Hepatocyte (in vitro differentiated cells): ENCODE measurements at regions not wholly inside any gene's neighbourhood (a gene's known extent, or its start where the extent isn't known, plus 50 kb on each side); places are given as distances from the start of the nearest gene placed in this dataset.

Source experiments
- DNase-seq: peaks from one replicate; pipeline ENCODE4 v3.0.0-alpha.2; 2016; ENCODE audit warnings: low spot score
- H2AFZ ChIP-seq: fragments of 200-600 bp; sonication (generic); 2 replicates; pipeline ENCODE4 v1.6.0; 2016; ENCODE audit warnings: antibody characterized with exemption, mild to moderate bottlenecking
- H3K27ac ChIP-seq: fragments of 200-600 bp; sonication (generic); 2 replicates; pipeline ENCODE4 v1.5.1; 2016; ENCODE audit warnings: mild to moderate bottlenecking
- H3K27me3 ChIP-seq: fragments of 200-600 bp; sonication (generic); 2 replicates; pipeline ENCODE4 v1.6.1; 2016
- H3K36me3 ChIP-seq: fragments of 200-600 bp; sonication (generic); replicated peaks from 2 replicates; pipeline ENCODE4 v1.5.1; 2016; ENCODE audit warnings: low read depth; ENCODE audit not compliant: insufficient read depth
- H3K4me1 ChIP-seq: fragments of 200-600 bp; sonication (generic); 2 replicates; pipeline ENCODE4 v1.5.1; 2016; ENCODE audit warnings: mild to moderate bottlenecking, moderate library complexity; ENCODE audit not compliant: insufficient read depth
- H3K4me2 ChIP-seq: fragments of 200-600 bp; sonication (generic); 2 replicates; pipeline ENCODE4 v1.6.0; 2016
- H3K4me3 ChIP-seq: fragments of 200-600 bp; sonication (generic); 2 replicates; pipeline ENCODE4 v1.5.1; 2016; ENCODE audit warnings: mild to moderate bottlenecking
- H3K79me2 ChIP-seq: fragments of 200-600 bp; sonication (generic); 2 replicates; pipeline ENCODE4 v1.6.0; 2017; ENCODE audit warnings: mild to moderate bottlenecking
- H3K9me2 ChIP-seq: fragments of 200-600 bp; sonication (generic); replicated peaks from 2 replicates; pipeline ENCODE4 v1.6.0; 2017; ENCODE audit warnings: mild to moderate bottlenecking; ENCODE audit not compliant: insufficient read depth
- H3K9me3 ChIP-seq: fragments of 200-600 bp; sonication (generic); 2 replicates; pipeline ENCODE4 v1.5.1; 2016; ENCODE audit warnings: low read depth, mild to moderate bottlenecking
- H4K20me1 ChIP-seq: fragments of 200-600 bp; sonication (generic); 2 replicates; pipeline ENCODE4 v1.6.0; 2016; ENCODE audit warnings: mild to moderate bottlenecking; ENCODE audit not compliant: insufficient read depth, poor library complexity, severe bottlenecking
- EZH2 ChIP-seq: fragments of 200-600 bp; sonication (generic); IDR thresholded peaks from 2 replicates; pipeline ENCODE4 v1.6.1; 2016; ENCODE audit warnings: antibody characterized with exemption, mild to moderate bottlenecking, borderline replicate concordance
- EZH2phosphoT487 ChIP-seq: fragments of 200-600 bp; sonication (generic); IDR thresholded peaks from one replicate; pipeline ENCODE4 v1.6.1; 2018; ENCODE audit warnings: antibody characterized with exemption, mild to moderate bottlenecking, low read depth, moderate library complexity; ENCODE audit not compliant: unreplicated experiment, severe bottlenecking
- WGBS: methylation state at CpG from one replicate; pipeline ENCODE4 v1.1.6; 2016; ENCODE audit warnings: low lambda C conversion rate; ENCODE audit errors: missing lambda C conversion rate; 5-methylcytosine and 5-hydroxymethylcytosine counted together
- TF ChIP-seq, protein P1 (sequence below): fragments of 200-600 bp; sonication (generic); IDR thresholded peaks from 2 replicates; pipeline ENCODE4 v1.5.1; 2016; ENCODE audit warnings: antibody characterized with exemption, mild to moderate bottlenecking; ENCODE audit not compliant: poor library complexity

DNA sequence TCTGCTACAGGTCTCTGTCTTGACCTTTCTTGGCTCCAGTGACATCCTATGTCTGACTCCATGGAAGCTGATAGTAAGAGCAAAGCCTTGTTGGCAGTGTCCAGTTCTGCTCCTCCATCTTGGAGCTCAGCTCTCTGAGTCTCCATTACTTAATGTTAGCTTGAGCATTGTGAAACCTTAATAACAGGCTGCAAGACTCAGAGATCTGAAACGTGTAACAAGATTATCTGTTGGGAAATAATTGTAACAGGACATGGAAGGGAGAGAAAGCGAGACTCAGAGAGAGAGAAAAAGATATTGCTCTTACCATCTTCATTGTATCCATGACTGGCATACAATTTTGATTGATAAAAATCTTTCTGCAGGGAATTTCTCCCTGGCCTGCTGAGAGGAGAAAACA lies 1365.7 kb downstream of the AACS start:
- WGBS = 76% methylated on average over 2 of the region's 2 CpGs
- Histone ChIP-seq H3K79me2 (no peaks in the 10 kb centered on the region), H4K20me1 (no peaks in the 10 kb centered on the region), H3K36me3 (no peaks in the 10 kb centered on the region), H3K9me2 (no peaks in the 10 kb centered on the region), H3K4me3 (no peak overlapping the region), H2AFZ (no peak overlapping the region), H3K9me3 (no peaks in the 10 kb centered on the region), H3K27ac (no peak overlapping the region), H3K4me2 (no peak overlapping the region), H3K27me3 (no peaks in the 10 kb centered on the region), H3K4me1 (no peaks in the 10 kb centered on the region)
- TF ChIP-seq EZH2phosphoT487 (no peak), EZH2 (no peak)
- TF ChIP-seq, protein P1, sequence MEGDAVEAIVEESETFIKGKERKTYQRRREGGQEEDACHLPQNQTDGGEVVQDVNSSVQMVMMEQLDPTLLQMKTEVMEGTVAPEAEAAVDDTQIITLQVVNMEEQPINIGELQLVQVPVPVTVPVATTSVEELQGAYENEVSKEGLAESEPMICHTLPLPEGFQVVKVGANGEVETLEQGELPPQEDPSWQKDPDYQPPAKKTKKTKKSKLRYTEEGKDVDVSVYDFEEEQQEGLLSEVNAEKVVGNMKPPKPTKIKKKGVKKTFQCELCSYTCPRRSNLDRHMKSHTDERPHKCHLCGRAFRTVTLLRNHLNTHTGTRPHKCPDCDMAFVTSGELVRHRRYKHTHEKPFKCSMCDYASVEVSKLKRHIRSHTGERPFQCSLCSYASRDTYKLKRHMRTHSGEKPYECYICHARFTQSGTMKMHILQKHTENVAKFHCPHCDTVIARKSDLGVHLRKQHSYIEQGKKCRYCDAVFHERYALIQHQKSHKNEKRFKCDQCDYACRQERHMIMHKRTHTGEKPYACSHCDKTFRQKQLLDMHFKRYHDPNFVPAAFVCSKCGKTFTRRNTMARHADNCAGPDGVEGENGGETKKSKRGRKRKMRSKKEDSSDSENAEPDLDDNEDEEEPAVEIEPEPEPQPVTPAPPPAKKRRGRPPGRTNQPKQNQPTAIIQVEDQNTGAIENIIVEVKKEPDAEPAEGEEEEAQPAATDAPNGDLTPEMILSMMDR = no peak
- no peak for DNase-seq

DNA sequence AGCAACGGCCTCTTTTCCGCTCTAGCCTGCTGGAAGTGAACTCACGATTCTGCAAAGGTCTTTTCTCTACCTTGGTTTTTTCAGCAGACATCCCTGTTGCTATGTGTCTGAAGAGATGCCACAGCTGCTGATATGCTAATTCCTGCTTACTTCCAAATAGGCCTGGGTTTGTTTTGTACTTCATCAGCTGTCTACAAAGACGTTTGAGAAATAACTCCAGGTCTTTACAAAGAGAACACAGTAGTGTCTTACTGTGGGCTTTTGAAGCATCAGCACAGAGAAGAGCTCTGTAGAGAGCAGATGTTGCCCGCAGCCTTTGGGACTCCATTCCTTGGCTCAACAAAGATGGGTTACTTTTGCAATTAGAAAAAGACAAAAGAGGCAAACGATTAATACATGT lies 1366.5 kb downstream of the AACS start:
- no peak overlapping the region for H3K4me3 ChIP-seq
- 70% methylated on average over 6 of the region's 6 CpGs for WGBS
- DNase-seq = no peak
- no peak overlapping the region for H2AFZ ChIP-seq
- no peaks in the 10 kb centered on the region for H4K20me1 ChIP-seq
- no peaks in the 10 kb centered on the region for H3K4me1 ChIP-seq
- H3K36me3 ChIP-seq = no peaks in the 10 kb centered on the region
- TF ChIP-seq, protein P1 = no peak
- no peak for TF ChIP-seq EZH2phosphoT487
- no peak for TF ChIP-seq EZH2
- no peak overlapping the region for H3K27ac ChIP-seq
- no peak overlapping the region for H3K4me2 ChIP-seq
- no peaks in the 10 kb centered on the region for H3K27me3 ChIP-seq
- H3K9me3 ChIP-seq = no peaks in the 10 kb centered on the region
- no peaks in the 10 kb centered on the region for H3K79me2 ChIP-seq
- no peaks in the 10 kb centered on the region for H3K9me2 ChIP-seq

DNA sequence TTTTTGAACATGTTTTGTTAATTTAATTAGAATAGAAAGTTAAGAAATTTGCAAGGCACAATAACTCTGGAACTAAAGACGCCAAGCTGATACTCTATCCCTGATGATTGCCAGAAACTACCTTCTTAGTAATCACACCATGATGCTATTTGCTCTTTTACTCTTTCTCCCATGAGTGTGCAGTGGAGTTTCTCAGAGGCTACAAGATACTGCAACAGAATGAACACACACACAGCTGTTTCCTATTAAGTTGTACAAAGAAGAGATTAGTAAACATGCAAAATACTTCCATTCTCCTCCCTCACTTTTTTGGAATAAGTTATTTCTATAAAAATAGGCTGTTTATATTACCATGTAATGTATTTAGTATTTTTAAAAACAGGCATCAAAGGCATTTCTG lies 1367.5 kb downstream of the AACS start:
- Histone ChIP-seq H3K36me3 (no peaks in the 10 kb centered on the region), H3K79me2 (no peaks in the 10 kb centered on the region), H2AFZ (no peak overlapping the region), H4K20me1 (no peaks in the 10 kb centered on the region), H3K27ac (no peak overlapping the region), H3K9me3 (no peaks in the 10 kb centered on the region), H3K9me2 (no peaks in the 10 kb centered on the region), H3K4me1 (no peaks in the 10 kb centered on the region), H3K27me3 (no peaks in the 10 kb centered on the region), H3K4me2 (no peak overlapping the region), H3K4me3 (no peak overlapping the region)
- TF ChIP-seq, protein P1 = no peak
- no peak for TF ChIP-seq EZH2phosphoT487
- TF ChIP-seq EZH2 = no peak
- 64% methylated on average over 1 of the region's 1 CpG for WGBS
- no peak for DNase-seq

DNA sequence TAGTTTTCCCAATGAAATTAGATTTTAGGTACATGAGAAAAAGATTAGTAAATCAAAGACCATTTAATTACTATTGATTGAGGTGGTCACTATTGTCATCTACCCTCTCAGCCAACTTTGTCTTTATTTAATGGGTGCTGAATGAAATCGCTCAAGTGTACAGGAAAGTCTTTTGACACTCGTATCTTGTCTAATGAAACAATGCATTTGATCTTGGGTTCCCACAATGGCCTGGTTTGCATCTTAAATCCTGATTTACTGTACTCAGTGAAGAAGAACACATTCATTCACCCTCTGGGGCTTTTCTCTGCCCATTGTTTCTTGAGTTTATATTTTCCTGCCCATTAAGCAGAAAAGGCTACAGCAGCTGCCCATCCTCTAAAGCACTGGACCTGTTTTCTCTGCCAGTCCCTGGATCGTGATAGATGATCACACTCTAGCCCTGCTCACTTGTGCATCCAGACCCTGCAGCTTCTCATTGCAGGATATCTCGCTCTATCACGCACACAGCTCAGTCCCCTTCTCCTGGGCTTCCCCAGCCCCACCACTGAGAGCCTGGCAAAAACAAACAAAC lies 1369.3 kb downstream of the AACS start:
- no peak overlapping the region for H3K4me2 ChIP-seq
- TF ChIP-seq EZH2phosphoT487 (no peak), EZH2 (no peak)
- TF ChIP-seq, protein P1 = no peak
- 92% methylated on average over 5 of the region's 5 CpGs for WGBS

More for the DNA sequence above, 1369.3 kb downstream of the AACS start:
- no peak overlapping the region for H3K4me3 ChIP-seq
- no peaks in the 10 kb centered on the region for H3K27me3 ChIP-seq
- DNase-seq = no peak
- no peak overlapping the region for H2AFZ ChIP-seq
- no peaks in the 10 kb centered on the region for H3K9me2 ChIP-seq
- no peaks in the 10 kb centered on the region for H4K20me1 ChIP-seq
- H3K9me3 ChIP-seq = no peaks in the 10 kb centered on the region
- H3K36me3 ChIP-seq = no peaks in the 10 kb centered on the region
- H3K79me2 ChIP-seq = no peaks in the 10 kb centered on the region
- H3K27ac ChIP-seq = no peak overlapping the region
- no peaks in the 10 kb centered on the region for H3K4me1 ChIP-seq
